ENCODE measurements at regions not wholly inside any gene's neighbourhood (a gene's known extent, or its start where the extent isn't known, plus 50 kb on each side); places are given as distances from the start of the nearest gene placed in this dataset.

DNA sequence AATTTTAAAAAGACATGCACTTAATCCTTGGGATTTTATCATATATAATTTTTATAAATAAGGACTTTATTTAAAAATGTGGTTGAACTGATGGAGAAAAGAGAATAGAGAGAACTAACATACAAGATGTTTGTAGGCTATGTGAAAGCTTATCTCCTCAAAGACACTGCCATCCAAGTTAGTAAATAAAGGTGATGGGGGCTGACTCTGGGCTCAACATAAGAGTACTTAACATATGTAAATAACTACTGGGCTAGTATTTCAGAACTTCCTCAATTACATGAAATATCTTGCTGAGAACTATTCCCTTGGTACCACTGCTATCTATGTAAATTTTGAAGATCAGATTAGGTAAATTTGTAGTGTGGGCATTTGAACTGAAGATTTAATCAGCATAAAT is 1017.3 kb upstream of the PCDH20 start:
- TF ChIP-seq EZH2phosphoT487 (IDR thresholded peaks at IDR 0.05; ENCODE audit: low read length): no peak
- TF ChIP-seq, protein P1, sequence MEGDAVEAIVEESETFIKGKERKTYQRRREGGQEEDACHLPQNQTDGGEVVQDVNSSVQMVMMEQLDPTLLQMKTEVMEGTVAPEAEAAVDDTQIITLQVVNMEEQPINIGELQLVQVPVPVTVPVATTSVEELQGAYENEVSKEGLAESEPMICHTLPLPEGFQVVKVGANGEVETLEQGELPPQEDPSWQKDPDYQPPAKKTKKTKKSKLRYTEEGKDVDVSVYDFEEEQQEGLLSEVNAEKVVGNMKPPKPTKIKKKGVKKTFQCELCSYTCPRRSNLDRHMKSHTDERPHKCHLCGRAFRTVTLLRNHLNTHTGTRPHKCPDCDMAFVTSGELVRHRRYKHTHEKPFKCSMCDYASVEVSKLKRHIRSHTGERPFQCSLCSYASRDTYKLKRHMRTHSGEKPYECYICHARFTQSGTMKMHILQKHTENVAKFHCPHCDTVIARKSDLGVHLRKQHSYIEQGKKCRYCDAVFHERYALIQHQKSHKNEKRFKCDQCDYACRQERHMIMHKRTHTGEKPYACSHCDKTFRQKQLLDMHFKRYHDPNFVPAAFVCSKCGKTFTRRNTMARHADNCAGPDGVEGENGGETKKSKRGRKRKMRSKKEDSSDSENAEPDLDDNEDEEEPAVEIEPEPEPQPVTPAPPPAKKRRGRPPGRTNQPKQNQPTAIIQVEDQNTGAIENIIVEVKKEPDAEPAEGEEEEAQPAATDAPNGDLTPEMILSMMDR (IDR thresholded peaks at IDR 0.05; ENCODE audit: low read length): no peak
- TF ChIP-seq EZH2 (optimal IDR thresholded peaks at IDR 0.05; ENCODE audit: low read depth, low read length): no peak
- H3K4me3 ChIP-seq (ENCODE audit: low read length): no peak overlapping the region
- no peak overlapping the region for H2AFZ ChIP-seq (ENCODE audit: low read length)
- H3K4me2 ChIP-seq (ENCODE audit: low read depth, low read length): no peak overlapping the region
- no peak overlapping the region for H3K9ac ChIP-seq (ENCODE audit: low read length)
- no peaks in the 10 kb centered on the region for H3K9me3 ChIP-seq (replicated peaks; ENCODE audit: insufficient read depth, low read length)
- no peaks in the 10 kb centered on the region for H3K79me2 ChIP-seq (ENCODE audit: low read length)
- no peaks in the 10 kb centered on the region for H3K27me3 ChIP-seq (replicated peaks; ENCODE audit: insufficient read depth, low read length)
- no peaks in the 10 kb centered on the region for H3K9me2 ChIP-seq (replicated peaks; ENCODE audit: insufficient read depth, low read length)
- H3F3A ChIP-seq (ENCODE audit: insufficient read depth, low read length): no peaks in the 10 kb centered on the region
- no peaks in the 10 kb centered on the region for H3K36me3 ChIP-seq (replicated peaks; ENCODE audit: insufficient read depth, low read length)
- H3K4me1 ChIP-seq (ENCODE audit: low read length): no peaks in the 10 kb centered on the region
- H4K20me1 ChIP-seq (ENCODE audit: insufficient read depth, low read length): no peaks in the 10 kb centered on the region
- H3K27ac ChIP-seq (ENCODE audit: low read length): no peak overlapping the region
- DNase-seq: no peak

- Histone ChIP-seq H3F3A (ENCODE audit: insufficient read depth, low read length) (no peaks in the 10 kb centered on the region), H3K27me3 (replicated peaks; ENCODE audit: insufficient read depth, low read length) (no peaks in the 10 kb centered on the region), H3K4me1 (ENCODE audit: low read length) (no peaks in the 10 kb centered on the region), H4K20me1 (ENCODE audit: insufficient read depth, low read length) (no peaks in the 10 kb centered on the region), H3K27ac (ENCODE audit: low read length) (no peak overlapping the region), H3K79me2 (ENCODE audit: low read length) (no peaks in the 10 kb centered on the region), H3K4me2 (ENCODE audit: low read depth, low read length) (no peak overlapping the region), H3K4me3 (ENCODE audit: low read length) (no peak overlapping the region), H3K9me2 (replicated peaks; ENCODE audit: insufficient read depth, low read length) (no peaks in the 10 kb centered on the region), H3K36me3 (replicated peaks; ENCODE audit: insufficient read depth, low read length) (no peaks in the 10 kb centered on the region), H3K9ac (ENCODE audit: low read length) (no peak overlapping the region), H2AFZ (ENCODE audit: low read length) (no peak overlapping the region), H3K9me3 (replicated peaks; ENCODE audit: insufficient read depth, low read length) (no peaks in the 10 kb centered on the region)
- no peak for DNase-seq
- TF ChIP-seq EZH2 (optimal IDR thresholded peaks at IDR 0.05; ENCODE audit: low read depth, low read length) (no peak), EZH2phosphoT487 (IDR thresholded peaks at IDR 0.05; ENCODE audit: low read length) (no peak)
- TF ChIP-seq, protein P1 (IDR thresholded peaks at IDR 0.05; ENCODE audit: low read length): no peak
Observed at GRCh38 chr13:62432295-62432694, 1016.6 kb upstream of the PCDH20 start.

- H2AFZ ChIP-seq (ENCODE audit: low read length): no peak overlapping the region
- no peaks in the 10 kb centered on the region for H3F3A ChIP-seq (ENCODE audit: insufficient read depth, low read length)
- H3K9me3 ChIP-seq (replicated peaks; ENCODE audit: insufficient read depth, low read length): no peaks in the 10 kb centered on the region
- no peaks in the 10 kb centered on the region for H3K79me2 ChIP-seq (ENCODE audit: low read length)
- DNase-seq: no peak
- TF ChIP-seq EZH2phosphoT487 (IDR thresholded peaks at IDR 0.05; ENCODE audit: low read length) (no peak), EZH2 (optimal IDR thresholded peaks at IDR 0.05; ENCODE audit: low read depth, low read length) (no peak)
- TF ChIP-seq, protein P1 (IDR thresholded peaks at IDR 0.05; ENCODE audit: low read length): no peak
- no peak overlapping the region for H3K27ac ChIP-seq (ENCODE audit: low read length)
- no peak overlapping the region for H3K4me2 ChIP-seq (ENCODE audit: low read depth, low read length)
- H3K4me1 ChIP-seq (ENCODE audit: low read length): no peaks in the 10 kb centered on the region
- no peaks in the 10 kb centered on the region for H4K20me1 ChIP-seq (ENCODE audit: insufficient read depth, low read length)
- H3K36me3 ChIP-seq (replicated peaks; ENCODE audit: insufficient read depth, low read length): no peaks in the 10 kb centered on the region
- H3K27me3 ChIP-seq (replicated peaks; ENCODE audit: insufficient read depth, low read length): no peaks in the 10 kb centered on the region
- no peaks in the 10 kb centered on the region for H3K9me2 ChIP-seq (replicated peaks; ENCODE audit: insufficient read depth, low read length)
- no peak overlapping the region for H3K9ac ChIP-seq (ENCODE audit: low read length)
- no peak overlapping the region for H3K4me3 ChIP-seq (ENCODE audit: low read length)
Observed at GRCh38 chr13:62431852-62432251, 1016.2 kb upstream of the PCDH20 start.

All from MM.1S (cell line).